ENCODE measurements at regions not wholly inside any gene's neighbourhood (a gene's known extent, or its start where the extent isn't known, plus 50 kb on each side); places are given as distances from the start of the nearest gene placed in this dataset.
"Not testable (repeated sequence)": the region's sequence is repeated elsewhere in the genome, so short reads cannot be mapped to it uniquely, and the experiment has no call there.

GRCh38 chr1:228994676-228995594 lies 259.7 kb downstream of the RHOU start:
- no peak for DNase-seq

GRCh38 chr1:228996281-228996680 lies 261.0 kb downstream of the RHOU start:
- DNase-seq: no peak

GRCh38 chr1:228997721-228998144 lies 262.5 kb downstream of the RHOU start:
- no peak for DNase-seq

- no peak for DNase-seq
These were observed 262.9 kb downstream of the RHOU start for GRCh38 chr1:228998179-228998578.

- DNase-seq: no peak
These were observed 264.3 kb downstream of the RHOU start for GRCh38 chr1:228999446-229000170.

GRCh38 chr1:229000187-229000586 lies 264.9 kb downstream of the RHOU start:
- no peak for DNase-seq

GRCh38 chr1:229001467-229002011 lies 266.3 kb downstream of the RHOU start:
- no peak for DNase-seq

- DNase-seq: no peak
These were observed 266.8 kb downstream of the RHOU start for GRCh38 chr1:229002037-229002436.

- no peak for DNase-seq
These were observed 267.2 kb downstream of the RHOU start for GRCh38 chr1:229002451-229002960.

GRCh38 chr1:229003233-229004031 lies 267.5 kb upstream of the RAB4A start:
- DNase-seq: no peak

GRCh38 chr1:229004066-229004833 lies 266.7 kb upstream of the RAB4A start:
- peak; percentile 90 for DNase-seq

GRCh38 chr1:229005097-229005496 lies 265.8 kb upstream of the RAB4A start:
- DNase-seq: no peak

GRCh38 chr1:229005556-229005955 lies 265.4 kb upstream of the RAB4A start:
- no peak for DNase-seq

- DNase-seq: no peak
These were observed 264.6 kb upstream of the RAB4A start for GRCh38 chr1:229006121-229006870.

- DNase-seq: no peak
These were observed 263.7 kb upstream of the RAB4A start for GRCh38 chr1:229007167-229007566.

- no peak for DNase-seq
These were observed 263.2 kb upstream of the RAB4A start for GRCh38 chr1:229007701-229008100.

GRCh38 chr1:229008347-229008746 lies 262.6 kb upstream of the RAB4A start:
- not testable (repeated sequence) for DNase-seq

- no peak for DNase-seq
These were observed 259.9 kb upstream of the RAB4A start for GRCh38 chr1:229011022-229011421.

- DNase-seq: no peak
These were observed 258.1 kb upstream of the RAB4A start for GRCh38 chr1:229012823-229013222.

- no peak for DNase-seq
These were observed 256.9 kb upstream of the RAB4A start for GRCh38 chr1:229013981-229014380.

- DNase-seq: no peak
These were observed 255.1 kb upstream of the RAB4A start for GRCh38 chr1:229015806-229016205.
